Colonic mucosa (tissue), 4 donors: ENCODE measurements at regions not wholly inside any gene's neighbourhood (a gene's known extent, or its start where the extent isn't known, plus 50 kb on each side); places are given as distances from the start of the nearest gene placed in this dataset.

Source experiments
- DNase-seq: peaks from one replicate; pipeline ENCODE4 v3.0.0-alpha.2; 2020
- H3K27ac ChIP-seq: fragments of 200-600 bp; one replicate; pipeline ENCODE4 v1.8.0; 2021
- H3K27me3 ChIP-seq: fragments of 200-600 bp; one replicate; pipeline ENCODE4 v1.8.0; 2021
- H3K36me3 ChIP-seq: fragments of 200-600 bp; one replicate; pipeline ENCODE4 v1.8.0; 2021
- H3K4me1 ChIP-seq: fragments of 200-600 bp; one replicate; pipeline ENCODE4 v1.8.0; 2021; ENCODE audit warnings: mild to moderate bottlenecking
- H3K4me3 ChIP-seq: fragments of 200-600 bp; one replicate; pipeline ENCODE4 v1.8.0; 2021
- H3K9ac ChIP-seq, 2 donors: one replicate each; pipeline ENCODE4 v1.7.0; 2013; ENCODE audit warnings: control low read depth in 2 of 2, low read depth in 2 of 2, low read length in 2 of 2
- H3K9me3 ChIP-seq: fragments of 200-600 bp; one replicate; pipeline ENCODE4 v1.8.0; 2021
- intact Hi-C: fragments of 100-400 bp; cut with DNase I; formaldehyde crosslinking; loops from one replicate; pipeline ENCODE4 v1.14.1; 2022
- TF ChIP-seq, protein P1 (sequence below): fragments of 200-600 bp; IDR thresholded peaks from one replicate; pipeline ENCODE4 v1.8.0; 2022; ENCODE audit warnings: antibody characterized with exemption, mild to moderate bottlenecking
- donor health status: healthy.
- donor health status: DM: no; HTN: no; CAD: no.
- donor health status: DM: no; HTN: no; CAD: no.

DNA sequence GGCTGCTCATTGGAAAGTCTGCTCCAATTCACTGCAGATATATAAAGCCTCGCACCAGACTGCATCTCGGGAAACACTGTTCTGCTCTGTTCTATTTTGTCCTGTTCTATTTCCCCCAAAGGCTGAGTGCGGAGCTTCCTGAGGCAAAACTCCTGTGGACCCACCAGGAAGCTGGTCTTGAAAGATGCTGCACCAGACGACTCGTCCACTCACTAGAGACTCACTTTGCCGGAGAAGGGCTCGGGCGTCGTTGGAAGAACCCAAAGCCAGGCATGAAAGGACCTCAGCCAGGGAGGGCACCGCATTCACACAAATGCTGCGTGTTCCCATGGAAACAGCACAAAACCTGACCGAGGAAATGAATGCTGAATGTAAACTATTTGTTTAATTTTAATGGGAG lies 331.2 kb upstream of the SFSWAP start:
- Histone ChIP-seq H3K36me3 (no peaks in the 10 kb centered on the region), H3K27me3 (no peaks in the 10 kb centered on the region), H3K4me3 (no peak overlapping the region), H3K4me1 (no peaks in the 10 kb centered on the region), H3K9ac (no peak overlapping the region), H3K9me3 (no peaks in the 10 kb centered on the region), H3K27ac (no peak overlapping the region)
- no peak for DNase-seq
- intact Hi-C loops = no loop called here
- TF ChIP-seq, protein P1, sequence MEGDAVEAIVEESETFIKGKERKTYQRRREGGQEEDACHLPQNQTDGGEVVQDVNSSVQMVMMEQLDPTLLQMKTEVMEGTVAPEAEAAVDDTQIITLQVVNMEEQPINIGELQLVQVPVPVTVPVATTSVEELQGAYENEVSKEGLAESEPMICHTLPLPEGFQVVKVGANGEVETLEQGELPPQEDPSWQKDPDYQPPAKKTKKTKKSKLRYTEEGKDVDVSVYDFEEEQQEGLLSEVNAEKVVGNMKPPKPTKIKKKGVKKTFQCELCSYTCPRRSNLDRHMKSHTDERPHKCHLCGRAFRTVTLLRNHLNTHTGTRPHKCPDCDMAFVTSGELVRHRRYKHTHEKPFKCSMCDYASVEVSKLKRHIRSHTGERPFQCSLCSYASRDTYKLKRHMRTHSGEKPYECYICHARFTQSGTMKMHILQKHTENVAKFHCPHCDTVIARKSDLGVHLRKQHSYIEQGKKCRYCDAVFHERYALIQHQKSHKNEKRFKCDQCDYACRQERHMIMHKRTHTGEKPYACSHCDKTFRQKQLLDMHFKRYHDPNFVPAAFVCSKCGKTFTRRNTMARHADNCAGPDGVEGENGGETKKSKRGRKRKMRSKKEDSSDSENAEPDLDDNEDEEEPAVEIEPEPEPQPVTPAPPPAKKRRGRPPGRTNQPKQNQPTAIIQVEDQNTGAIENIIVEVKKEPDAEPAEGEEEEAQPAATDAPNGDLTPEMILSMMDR = no peak

- H3K9me3 ChIP-seq = no peaks in the 10 kb centered on the region
- H3K9ac ChIP-seq = no peak overlapping the region
- no peak overlapping the region for H3K4me3 ChIP-seq
- DNase-seq = no peak
- no peaks in the 10 kb centered on the region for H3K36me3 ChIP-seq
- H3K4me1 ChIP-seq = no peaks in the 10 kb centered on the region
- H3K27ac ChIP-seq = no peak overlapping the region
- H3K27me3 ChIP-seq = no peaks in the 10 kb centered on the region
- TF ChIP-seq, protein P1 = no peak
- intact Hi-C loops = no loop called here
Measured at GRCh38 chr12:131380220-131380964, 330.5 kb upstream of the SFSWAP start.

GRCh38 chr12:131380965-131381705 lies 329.8 kb upstream of the SFSWAP start:
- H3K27me3 ChIP-seq = no peaks in the 10 kb centered on the region
- TF ChIP-seq, protein P1 = no peak

DNA sequence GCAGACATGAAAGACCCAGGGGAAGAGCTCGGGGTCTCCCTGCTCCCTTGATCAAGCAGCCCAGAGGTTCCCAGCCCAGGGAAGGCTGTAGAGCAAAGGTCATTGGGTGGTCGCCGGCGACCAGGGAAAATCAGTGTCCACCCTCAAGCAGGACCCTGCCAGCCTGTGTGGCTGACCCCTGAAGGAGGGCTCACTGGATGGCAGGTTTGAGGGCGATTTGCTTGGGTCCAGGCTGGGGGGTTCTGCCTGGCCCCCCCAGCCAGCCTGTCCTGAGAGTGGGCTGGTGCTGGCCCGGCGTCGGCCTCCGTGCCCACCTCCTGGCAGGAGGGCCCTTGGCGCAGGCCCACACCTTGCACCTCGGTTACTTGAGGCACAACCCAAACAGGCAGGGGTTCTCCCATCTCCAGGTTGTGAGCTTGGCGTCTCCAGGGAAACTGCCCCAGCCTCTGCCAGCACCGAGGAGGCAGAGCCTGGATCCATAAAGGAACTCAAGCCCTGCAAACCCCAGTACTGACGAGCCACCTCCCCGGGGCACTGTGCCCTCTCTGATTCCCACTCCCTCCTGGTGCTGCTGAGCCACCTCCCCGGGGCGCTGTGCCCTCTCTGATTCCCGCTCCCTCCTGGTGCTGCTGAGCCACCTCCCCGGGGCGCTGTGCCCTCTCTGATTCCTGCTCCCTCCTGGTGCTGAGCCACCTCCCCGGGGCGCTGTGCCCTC lies 329.0 kb upstream of the SFSWAP start:
- intact Hi-C loops = no loop called here
- Histone ChIP-seq H3K4me3 (no peak overlapping the region), H3K9ac (no peak overlapping the region), H3K27ac (no peak overlapping the region), H3K36me3 (no peaks in the 10 kb centered on the region), H3K27me3 (no peaks in the 10 kb centered on the region), H3K4me1 (no peaks in the 10 kb centered on the region), H3K9me3 (no peaks in the 10 kb centered on the region)
- TF ChIP-seq, protein P1 = no peak
- DNase-seq = no peak

More at GRCh38 chr12:131380965-131381705, 329.8 kb upstream of the SFSWAP start:
- no peak overlapping the region for H3K4me3 ChIP-seq
- no peaks in the 10 kb centered on the region for H3K36me3 ChIP-seq
- H3K9me3 ChIP-seq = no peaks in the 10 kb centered on the region
- no peak overlapping the region for H3K27ac ChIP-seq
- intact Hi-C loops = no loop called here
- H3K4me1 ChIP-seq = no peaks in the 10 kb centered on the region
- no peak overlapping the region for H3K9ac ChIP-seq
- DNase-seq = no peak

DNA sequence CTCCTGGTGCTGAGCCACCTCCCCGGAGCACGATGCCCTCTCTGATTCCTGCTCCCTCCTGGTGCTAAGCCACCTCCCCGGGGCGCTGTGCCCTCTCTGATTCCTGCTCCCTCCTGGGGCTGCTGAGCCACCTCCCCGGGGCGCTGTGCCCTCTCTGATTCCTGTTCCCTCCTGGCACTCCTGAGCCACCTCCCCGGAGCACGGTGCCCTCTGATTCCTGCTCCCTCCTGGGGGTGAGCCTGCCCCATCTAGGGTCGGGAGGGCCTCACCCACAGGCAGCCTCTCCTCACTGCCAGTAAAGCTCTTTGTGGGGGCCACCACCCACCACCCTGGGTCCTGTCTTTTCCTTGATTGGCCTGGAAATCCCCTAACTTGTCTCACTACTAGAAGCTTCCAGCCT lies 327.6 kb upstream of the SFSWAP start:
- Histone ChIP-seq H3K9ac (no peak overlapping the region), H3K36me3 (no peaks in the 10 kb centered on the region), H3K9me3 (no peaks in the 10 kb centered on the region), H3K4me3 (no peak overlapping the region), H3K27ac (no peak overlapping the region), H3K27me3 (no peaks in the 10 kb centered on the region), H3K4me1 (no peaks in the 10 kb centered on the region)
- no peak for DNase-seq
- intact Hi-C loops = no loop called here
- TF ChIP-seq, protein P1 = no peak
